Muscle of back (tissue), 3 donors: ENCODE measurements at regions not wholly inside any gene's neighbourhood (a gene's known extent, or its start where the extent isn't known, plus 50 kb on each side); places are given as distances from the start of the nearest gene placed in this dataset.

Experiments
- DNase-seq, 3 donors: peaks; one replicate each; pipeline versions ENCODE4 v3.0.0 to v3.0.0-alpha.2; 2013

- DNase-seq = no peak
These were observed 57.4 kb downstream of the PRR20E start for GRCh38 chr13:57224414-57224813.

- DNase-seq = no peak
These were observed 83.5 kb downstream of the PRR20E start for GRCh38 chr13:57250472-57250871.

DNA sequence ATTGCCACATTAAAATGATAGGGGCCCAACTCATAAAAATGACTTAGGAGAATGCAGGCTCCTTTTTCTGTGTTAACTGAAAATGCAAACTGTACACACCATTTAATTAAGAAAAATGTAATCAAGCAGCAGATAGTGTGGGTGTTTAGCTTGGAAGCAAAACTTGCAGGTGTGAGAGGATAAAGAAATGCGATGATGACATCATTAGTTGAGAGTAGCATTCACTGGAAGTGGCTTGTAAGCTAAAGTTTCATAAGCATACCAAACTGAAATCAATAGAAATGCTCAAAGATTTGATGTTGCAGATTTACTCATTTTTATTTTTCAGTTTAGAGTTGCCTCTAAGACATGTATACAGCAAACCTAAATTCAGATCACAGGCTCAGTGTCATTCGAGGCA lies 86.6 kb downstream of the PRR20E start:
- no peak for DNase-seq

DNA sequence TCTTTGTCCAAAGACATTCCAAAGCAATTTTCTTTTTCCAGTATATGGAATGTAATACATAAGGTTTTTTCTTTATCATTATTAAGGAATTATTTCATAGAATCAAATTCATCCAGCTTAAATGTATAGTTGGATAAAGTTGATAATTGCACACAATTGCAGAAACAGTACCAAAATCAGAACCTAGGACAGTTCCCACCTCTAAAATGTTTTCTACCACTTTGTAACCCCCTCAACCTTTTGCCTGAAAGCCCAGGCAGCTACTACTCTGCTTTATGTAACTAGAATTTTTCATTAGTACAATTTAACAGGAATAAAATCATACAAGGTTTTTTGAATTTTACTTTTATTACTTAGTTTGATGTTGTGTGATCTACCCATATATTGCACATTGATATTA lies 98.0 kb downstream of the PRR20E start:
- DNase-seq = peak in 1 of 3 donors; percentile 2

DNA sequence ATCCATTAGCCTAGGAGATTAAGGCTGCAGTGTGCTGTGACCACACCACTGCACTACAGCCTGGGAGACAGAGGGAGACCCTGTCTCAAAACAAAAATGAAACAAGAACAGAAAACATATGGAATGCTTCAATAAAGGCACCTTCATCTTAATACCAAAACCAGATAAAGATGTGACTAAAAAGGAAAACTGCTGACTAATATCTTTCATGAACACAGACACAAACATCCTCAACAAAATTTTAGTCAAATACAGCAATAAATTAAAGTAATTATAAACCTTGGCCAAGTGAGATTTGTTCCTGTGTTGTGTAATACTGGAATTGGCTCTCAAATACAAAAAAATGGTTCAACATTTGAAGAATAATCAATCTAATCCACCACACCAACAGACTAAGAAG lies 103.5 kb downstream of the PRR20E start:
- DNase-seq = no peak

DNA sequence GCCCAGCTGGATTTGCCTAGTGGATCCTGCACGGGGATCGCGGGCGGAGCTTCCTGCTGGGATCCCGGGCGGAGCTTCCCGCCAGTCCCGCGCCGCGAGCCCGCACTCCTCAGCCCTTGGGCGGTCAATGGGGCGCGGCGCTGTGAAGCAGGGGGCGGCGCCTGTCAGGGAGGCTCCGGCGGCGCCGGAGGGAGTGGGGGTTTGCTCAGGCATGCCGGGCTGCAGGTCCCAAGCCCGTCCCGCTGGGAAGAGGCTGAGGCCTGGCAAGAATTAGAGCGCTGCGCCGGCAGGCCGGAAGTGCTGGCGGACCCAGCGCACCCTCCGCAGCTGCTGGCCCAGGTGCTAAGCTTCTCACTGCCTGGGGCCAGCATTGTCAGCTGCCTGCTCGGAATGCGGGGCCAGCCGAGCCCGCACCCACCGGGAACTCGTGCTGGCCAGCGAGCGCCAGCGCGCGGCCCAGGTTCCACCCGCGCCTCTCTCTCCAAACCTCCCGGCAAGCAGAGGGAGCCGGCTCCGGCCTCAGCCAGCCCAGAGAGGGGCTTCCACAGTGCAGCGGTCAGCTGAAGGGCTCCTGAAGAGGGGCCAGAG lies 119.6 kb downstream of the PRR20E start:
- no peak for DNase-seq

- no peak for DNase-seq
These were observed 135.6 kb downstream of the PRR20E start for GRCh38 chr13:57302604-57303003.

DNA sequence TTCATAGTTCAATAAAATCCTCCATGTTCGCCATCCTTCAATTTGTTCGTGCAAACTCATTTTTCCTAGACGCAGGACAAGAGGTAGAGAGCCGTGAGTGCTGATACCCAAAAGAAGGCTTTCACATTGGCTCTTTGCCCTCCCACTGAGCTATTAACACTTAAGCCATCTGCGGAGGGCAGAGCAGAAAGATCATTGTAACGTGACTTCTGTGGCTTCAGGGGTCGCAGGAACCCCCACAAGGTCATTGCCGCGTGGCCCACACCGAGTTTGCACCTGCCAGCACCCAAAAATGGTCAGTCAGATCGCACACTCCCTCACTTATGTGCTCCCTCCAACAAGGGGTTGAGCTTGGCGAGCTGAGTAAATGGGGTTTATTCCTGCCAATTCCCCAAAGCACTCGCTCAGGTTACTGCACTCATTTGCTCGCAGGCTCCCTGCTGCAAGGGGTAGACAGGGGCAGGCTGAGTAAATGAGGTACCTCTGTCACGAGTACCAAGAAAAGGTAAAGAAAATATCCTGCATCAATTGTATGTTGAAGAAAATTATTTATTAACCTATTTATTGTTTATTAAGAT lies 144.1 kb downstream of the PRR20E start:
- DNase-seq = no peak

- DNase-seq = peak in 1 of 3 donors; percentile 0
These were observed 148.0 kb downstream of the PRR20E start for GRCh38 chr13:57314897-57315520.

GRCh38 chr13:57326532-57326931 lies 159.5 kb downstream of the PRR20E start:
- no peak for DNase-seq

GRCh38 chr13:57340878-57341277 lies 173.9 kb downstream of the PRR20E start:
- DNase-seq = no peak

DNA sequence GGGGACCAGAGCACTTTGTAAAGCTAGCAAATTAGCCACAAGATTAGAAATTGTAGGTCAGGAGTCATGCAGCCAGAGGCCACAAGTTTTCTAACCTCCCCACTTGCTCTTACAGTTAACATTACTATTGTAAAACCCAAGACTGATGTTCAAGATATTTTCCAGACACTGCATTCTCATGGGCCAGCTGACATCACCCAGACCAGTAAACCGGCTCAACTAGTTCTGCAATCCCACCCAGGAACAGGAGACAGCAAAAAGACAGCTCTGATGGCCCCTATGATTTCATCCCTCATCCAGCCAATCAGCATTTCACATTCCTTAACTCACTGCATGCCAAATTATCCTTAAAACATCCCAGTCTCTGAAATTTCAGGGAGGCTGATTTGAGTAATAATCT lies 178.5 kb downstream of the PRR20E start:
- no peak for DNase-seq

DNA sequence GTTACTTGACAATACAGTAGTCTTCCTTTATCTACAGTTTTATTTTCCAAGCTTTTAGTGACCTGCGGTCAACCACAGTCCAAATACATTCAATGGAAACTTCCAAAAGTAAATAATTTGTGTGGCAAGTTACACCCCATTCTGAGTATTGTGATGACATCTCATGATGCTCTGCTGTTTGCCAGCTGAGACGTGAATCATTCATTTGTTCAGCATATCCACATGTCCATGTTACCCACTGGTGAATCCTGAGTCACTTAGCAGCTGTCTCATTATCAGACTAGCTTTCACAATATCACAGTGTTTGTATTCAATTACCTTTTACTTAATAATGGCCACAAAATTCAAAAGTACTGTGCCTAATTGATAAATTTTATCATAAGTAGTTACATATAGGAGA lies 179.8 kb downstream of the PRR20E start:
- DNase-seq = no peak

- no peak for DNase-seq
These were observed 185.1 kb downstream of the PRR20E start for GRCh38 chr13:57352114-57352513.

DNA sequence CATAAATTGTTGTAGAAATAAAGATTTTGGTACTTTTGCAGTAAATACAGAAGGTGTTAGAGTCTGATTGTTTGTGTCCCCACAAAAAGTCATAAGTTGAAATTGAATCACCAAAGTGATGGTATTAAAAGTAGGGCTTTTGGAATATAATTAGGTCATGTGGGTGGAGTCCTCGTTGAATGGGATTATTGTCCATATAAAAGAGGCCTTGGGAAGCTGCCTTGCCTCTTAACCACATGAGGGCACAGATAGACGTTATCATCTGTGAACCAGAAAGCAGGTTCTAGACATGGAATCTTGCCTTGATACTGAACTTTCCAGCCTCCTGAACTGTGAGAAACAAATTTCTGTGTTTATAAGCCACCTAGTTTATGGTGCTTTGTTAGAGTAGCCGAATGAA lies 186.8 kb downstream of the PRR20E start:
- no peak for DNase-seq

GRCh38 chr13:57375876-57376275 lies 208.9 kb downstream of the PRR20E start:
- DNase-seq = no peak

- DNase-seq = no peak
These were observed 223.2 kb upstream of the PCDH17 start for GRCh38 chr13:57408312-57408711.

DNA sequence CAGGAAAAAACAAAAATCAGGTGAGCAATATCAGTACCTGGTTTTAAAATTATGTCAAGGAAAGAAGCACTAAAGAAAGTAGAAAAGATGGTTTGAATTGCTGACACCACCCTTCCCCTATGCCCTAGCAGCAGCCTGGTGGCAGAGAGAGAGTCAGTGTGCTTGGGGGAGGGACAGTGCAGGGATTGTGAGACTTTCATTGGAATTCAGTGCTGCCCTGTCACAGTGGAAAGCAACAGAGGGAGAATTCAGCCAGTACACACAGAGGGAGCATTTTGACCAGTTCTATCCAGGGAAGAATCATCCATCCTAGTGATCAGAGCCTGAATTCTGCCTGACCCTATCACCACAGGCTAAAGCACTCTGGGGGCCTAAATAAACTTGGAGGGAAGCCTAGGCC lies 222.4 kb upstream of the PCDH17 start:
- DNase-seq = no peak

DNA sequence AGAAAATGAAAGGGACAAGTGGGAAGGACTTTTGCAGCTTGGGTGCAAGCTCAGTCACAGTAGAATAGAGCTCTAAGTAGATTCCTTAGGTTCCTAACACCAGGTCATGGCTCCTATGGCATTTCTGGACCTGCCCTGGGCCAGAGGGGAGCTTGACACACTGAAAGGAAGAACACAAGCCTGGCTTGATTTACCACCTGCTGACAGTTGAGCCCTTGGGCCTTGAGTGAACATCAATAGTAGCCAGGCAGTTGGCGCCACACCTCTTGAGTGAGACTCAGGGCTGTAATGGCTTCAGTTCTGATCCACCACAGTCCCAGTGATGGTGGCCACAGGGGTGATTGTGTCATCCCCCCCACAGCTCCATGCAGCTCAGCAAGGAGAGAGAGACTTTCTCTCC lies 221.9 kb upstream of the PCDH17 start:
- no peak for DNase-seq

GRCh38 chr13:57418067-57418677 lies 213.4 kb upstream of the PCDH17 start:
- DNase-seq = no peak

GRCh38 chr13:57424379-57424778 lies 207.2 kb upstream of the PCDH17 start:
- DNase-seq = no peak

DNA sequence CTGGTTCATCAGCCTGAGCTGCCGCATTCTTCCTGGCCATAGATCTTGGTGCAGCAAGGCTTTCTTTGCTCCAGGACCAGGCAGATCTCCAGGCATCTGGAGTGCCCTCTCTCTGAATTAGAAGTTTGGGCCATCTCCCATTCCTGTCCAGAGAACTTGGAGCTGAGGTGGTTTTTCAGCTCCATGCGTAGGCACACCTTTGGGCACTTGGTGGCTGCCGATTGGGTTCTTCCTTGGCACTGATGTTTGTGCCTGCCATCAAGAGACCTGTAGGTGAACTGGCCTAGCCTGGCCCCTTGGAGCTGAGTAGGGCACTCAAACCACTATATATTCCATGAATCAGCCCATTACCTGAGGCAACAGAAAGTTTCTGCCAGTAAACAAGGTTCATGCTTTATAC lies 206.0 kb upstream of the PCDH17 start:
- DNase-seq = no peak

- DNase-seq = no peak
These were observed 194.0 kb upstream of the PCDH17 start for GRCh38 chr13:57437587-57437986.
